ENCODE measurements at regions not wholly inside any gene's neighbourhood (a gene's known extent, or its start where the extent isn't known, plus 50 kb on each side); places are given as distances from the start of the nearest gene placed in this dataset.
A peak's percentile ranks its signal among the peaks of the same experiment; 100 is the strongest.
"Not testable (repeated sequence)": the region's sequence is repeated elsewhere in the genome, so short reads cannot be mapped to it uniquely, and the experiment has no call there.

- no peak for DNase-seq (ENCODE audit: low read depth)
- H3K4me3 ChIP-seq (ENCODE audit: low read depth, low read length): no peak overlapping the region
These were observed 292.8 kb downstream of the TBL1XR1 start for GRCh38 chr3:176904506-176904905.

- no peak for DNase-seq (ENCODE audit: low read depth)
These were observed 300.6 kb downstream of the TBL1XR1 start for GRCh38 chr3:176896640-176897039.

GRCh38 chr3:176896165-176896564 lies 301.1 kb downstream of the TBL1XR1 start:
- H3K4me3 ChIP-seq (ENCODE audit: low read depth, low read length): no peak overlapping the region
- no peak for DNase-seq (ENCODE audit: low read depth)

More at GRCh38 chr3:176896640-176897039, 300.6 kb downstream of the TBL1XR1 start:
- H3K4me3 ChIP-seq (ENCODE audit: low read depth, low read length): no peak overlapping the region

- no peak overlapping the region for H3K4me3 ChIP-seq (ENCODE audit: low read depth, low read length)
- DNase-seq (ENCODE audit: low read depth): no peak
These were observed 317.6 kb downstream of the TBL1XR1 start for GRCh38 chr3:176879710-176880109.

- no peak for DNase-seq (ENCODE audit: low read depth)
- H3K4me3 ChIP-seq (ENCODE audit: low read depth, low read length): no peak overlapping the region
These were observed 324.0 kb downstream of the TBL1XR1 start for GRCh38 chr3:176873261-176873660.

- no peak overlapping the region for H3K4me3 ChIP-seq (ENCODE audit: low read depth, low read length)
- peak; percentile 5 for DNase-seq (ENCODE audit: low read depth)
These were observed 324.5 kb downstream of the TBL1XR1 start for GRCh38 chr3:176872771-176873209.

- no peak overlapping the region for H3K4me3 ChIP-seq (ENCODE audit: low read depth, low read length)
- no peak for DNase-seq (ENCODE audit: low read depth)
These were observed 326.8 kb downstream of the TBL1XR1 start for GRCh38 chr3:176870451-176870850.

- H3K4me3 ChIP-seq (ENCODE audit: low read depth, low read length): no peak overlapping the region
- DNase-seq (ENCODE audit: low read depth): no peak
These were observed 329.3 kb downstream of the TBL1XR1 start for GRCh38 chr3:176867681-176868663.

GRCh38 chr3:176861137-176861536 lies 336.1 kb downstream of the TBL1XR1 start:
- DNase-seq (ENCODE audit: low read depth): no peak
- no peak overlapping the region for H3K4me3 ChIP-seq (ENCODE audit: low read depth, low read length)

- no peak overlapping the region for H3K4me3 ChIP-seq (ENCODE audit: low read depth, low read length)
- no peak for DNase-seq (ENCODE audit: low read depth)
These were observed 340.6 kb downstream of the TBL1XR1 start for GRCh38 chr3:176856721-176857120.

- no peak for DNase-seq (ENCODE audit: low read depth)
- no peak overlapping the region for H3K4me3 ChIP-seq (ENCODE audit: low read depth, low read length)
These were observed 341.3 kb downstream of the TBL1XR1 start for GRCh38 chr3:176855901-176856486.

- DNase-seq (ENCODE audit: low read depth): no peak
- no peak overlapping the region for H3K4me3 ChIP-seq (ENCODE audit: low read depth, low read length)
These were observed 342.1 kb downstream of the TBL1XR1 start for GRCh38 chr3:176855213-176855612.

GRCh38 chr3:176850498-176850897 lies 346.8 kb downstream of the TBL1XR1 start:
- no peak for DNase-seq (ENCODE audit: low read depth)
- no peak overlapping the region for H3K4me3 ChIP-seq (ENCODE audit: low read depth, low read length)

GRCh38 chr3:176848431-176849214 lies 348.7 kb downstream of the TBL1XR1 start:
- no peak for DNase-seq (ENCODE audit: low read depth)
- no peak overlapping the region for H3K4me3 ChIP-seq (ENCODE audit: low read depth, low read length)

GRCh38 chr3:176842914-176843313 lies 354.4 kb downstream of the TBL1XR1 start:
- DNase-seq (ENCODE audit: low read depth): no peak
- H3K4me3 ChIP-seq (ENCODE audit: low read depth, low read length): no peak overlapping the region

- no peak for DNase-seq (ENCODE audit: low read depth)
- no peak overlapping the region for H3K4me3 ChIP-seq (ENCODE audit: low read depth, low read length)
These were observed 356.5 kb downstream of the TBL1XR1 start for GRCh38 chr3:176840641-176841286.

- DNase-seq (ENCODE audit: low read depth): peak; percentile 4
- no peak overlapping the region for H3K4me3 ChIP-seq (ENCODE audit: low read depth, low read length)
These were observed 357.4 kb downstream of the TBL1XR1 start for GRCh38 chr3:176839901-176840300.

- no peak for DNase-seq (ENCODE audit: low read depth)
- H3K4me3 ChIP-seq (ENCODE audit: low read depth, low read length): no peak overlapping the region
These were observed 357.8 kb downstream of the TBL1XR1 start for GRCh38 chr3:176839466-176839865.

GRCh38 chr3:176827244-176827643 lies 370.0 kb downstream of the TBL1XR1 start:
- H3K4me3 ChIP-seq (ENCODE audit: low read depth, low read length); DNase-seq (ENCODE audit: low read depth): not testable (repeated sequence)

Data from skeletal muscle cell (primary cell).